BLaER1 treated with 17β-estradiol and CSF1 and Interleukin-3, amounts not matched to agents 10 nM and 100 nM (cell line): ENCODE measurements at regions not wholly inside any gene's neighbourhood (a gene's known extent, or its start where the extent isn't known, plus 50 kb on each side); places are given as distances from the start of the nearest gene placed in this dataset.
"Not testable (repeated sequence)": the region's sequence is repeated elsewhere in the genome, so short reads cannot be mapped to it uniquely, and the experiment has no call there.

Experiments
- H3K27ac ChIP-seq, 11 experiments: shearing (Covaris generic); formaldehyde crosslinking; 2 replicates each; pipeline ENCODE4 v1.8.1; 2022
- H3K27me3 ChIP-seq, 11 experiments: shearing (Covaris generic); formaldehyde crosslinking; 2 replicates each; pipeline ENCODE4 v1.8.1; 2022
- H3K36me3 ChIP-seq, 11 experiments: shearing (Covaris generic); formaldehyde crosslinking; 2 replicates each; pipeline ENCODE4 v1.8.1; 2022
- H3K4me1 ChIP-seq, 10 experiments: shearing (Covaris generic); formaldehyde crosslinking; 2 replicates each; pipeline ENCODE4 v1.8.1; 2022
- H3K4me2 ChIP-seq, 11 experiments: shearing (Covaris generic); formaldehyde crosslinking; 2 replicates each; pipeline ENCODE4 v1.8.1; 2022
- H3K4me3 ChIP-seq, 10 experiments: shearing (Covaris generic); formaldehyde crosslinking; 2 replicates each; pipeline ENCODE4 v1.8.1; 2022
- H3K9ac ChIP-seq, 11 experiments: shearing (Covaris generic); formaldehyde crosslinking; 2 replicates each; pipeline ENCODE4 v1.8.1; 2022
- H3K9me3 ChIP-seq, 11 experiments: shearing (Covaris generic); formaldehyde crosslinking; replicated peaks in 1 of 11; 2 replicates each; pipeline ENCODE4 v1.8.1; 2022
- H4K20me1 ChIP-seq, 11 experiments: shearing (Covaris generic); formaldehyde crosslinking; 2 replicates each; pipeline ENCODE4 v1.8.1; 2022
- Cebpa-rat ChIP-seq, 11 experiments: shearing (Covaris generic); IDR thresholded peaks; 2 replicates each; pipeline ENCODE4 v1.8.1; 2022

DNA sequence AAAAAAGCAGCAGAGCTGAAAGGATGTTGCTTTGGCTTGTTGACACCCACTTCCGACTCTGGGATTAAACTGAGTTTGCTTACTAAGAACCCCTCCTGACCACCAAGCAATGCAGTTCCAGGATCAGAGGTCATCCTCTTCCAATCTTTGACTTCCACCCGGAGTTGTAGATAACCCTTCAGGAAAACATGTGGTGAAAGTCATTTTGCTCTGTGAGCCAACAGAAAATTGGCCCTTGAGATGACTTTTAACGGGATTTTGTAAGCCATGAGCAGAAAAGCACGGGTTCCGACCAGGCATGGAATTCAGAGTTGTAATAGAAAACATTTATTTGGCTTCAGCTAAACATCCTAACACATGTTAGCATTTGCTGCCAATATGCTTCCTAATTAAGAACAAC lies 171.6 kb upstream of the NR2F2 start:
- Histone ChIP-seq H3K36me3 (no peaks in the 10 kb centered on the region), H3K27ac (no peak overlapping the region), H3K9me3 (no peaks in the 10 kb centered on the region), H3K4me3 (no peak overlapping the region), H3K4me1 (no peaks in the 10 kb centered on the region), H3K9ac (no peak overlapping the region), H4K20me1 (no peaks in the 10 kb centered on the region), H3K27me3 (no peaks in the 10 kb centered on the region), H3K4me2 (no peak overlapping the region)
- TF ChIP-seq Cebpa-rat (IDR thresholded peaks at IDR 0.05), result no peak

GRCh38 chr15:96160269-96160668 lies 170.2 kb upstream of the NR2F2 start:
- TF ChIP-seq Cebpa-rat (IDR thresholded peaks at IDR 0.05), result no peak
- no peak overlapping the region for H3K4me3 ChIP-seq
- no peaks in the 10 kb centered on the region for H3K9me3 ChIP-seq
- H3K4me1 ChIP-seq, result no peaks in the 10 kb centered on the region
- H3K9ac ChIP-seq, result no peak overlapping the region
- H3K27me3 ChIP-seq, result no peaks in the 10 kb centered on the region
- no peaks in the 10 kb centered on the region for H3K36me3 ChIP-seq
- no peak overlapping the region for H3K4me2 ChIP-seq
- no peak overlapping the region for H3K27ac ChIP-seq
- H4K20me1 ChIP-seq, result no peaks in the 10 kb centered on the region

DNA sequence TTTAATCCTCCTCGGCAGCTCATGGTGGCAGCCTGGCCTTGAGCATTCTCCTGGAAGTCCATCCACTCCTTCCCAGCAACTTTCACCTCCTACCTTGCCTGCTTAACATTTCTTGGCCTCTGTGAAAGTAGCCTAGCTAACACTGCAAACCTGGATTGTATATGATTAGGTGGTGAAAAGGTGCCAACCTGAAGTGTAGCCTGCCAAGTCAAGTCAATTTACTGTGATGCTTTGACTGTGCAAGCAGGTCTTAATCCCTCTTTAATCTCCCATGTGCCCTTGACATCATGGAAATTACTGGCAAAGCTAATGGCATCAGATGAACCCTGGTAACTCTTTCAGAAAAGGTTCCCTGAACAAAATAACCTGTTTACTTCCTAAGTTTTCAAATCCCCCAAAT lies 169.7 kb upstream of the NR2F2 start:
- Histone ChIP-seq H3K4me2 (no peak overlapping the region), H3K9me3 (no peaks in the 10 kb centered on the region), H3K4me1 (no peaks in the 10 kb centered on the region), H4K20me1 (no peaks in the 10 kb centered on the region), H3K9ac (no peak overlapping the region), H3K27ac (no peak overlapping the region), H3K4me3 (no peak overlapping the region), H3K36me3 (no peaks in the 10 kb centered on the region), H3K27me3 (no peaks in the 10 kb centered on the region)
- no peak for TF ChIP-seq Cebpa-rat (IDR thresholded peaks at IDR 0.05)

- no peak overlapping the region for H3K27ac ChIP-seq
- H3K4me3 ChIP-seq, result no peak overlapping the region
- no peak for TF ChIP-seq Cebpa-rat (IDR thresholded peaks at IDR 0.05)
- H3K36me3 ChIP-seq, result no peaks in the 10 kb centered on the region
- H3K4me2 ChIP-seq, result no peak overlapping the region
- no peaks in the 10 kb centered on the region for H3K9me3 ChIP-seq
- no peaks in the 10 kb centered on the region for H3K27me3 ChIP-seq
- no peaks in the 10 kb centered on the region for H4K20me1 ChIP-seq
- no peak overlapping the region for H3K9ac ChIP-seq
- H3K4me1 ChIP-seq, result no peaks in the 10 kb centered on the region
These were observed 168.2 kb upstream of the NR2F2 start for GRCh38 chr15:96162322-96162721.

DNA sequence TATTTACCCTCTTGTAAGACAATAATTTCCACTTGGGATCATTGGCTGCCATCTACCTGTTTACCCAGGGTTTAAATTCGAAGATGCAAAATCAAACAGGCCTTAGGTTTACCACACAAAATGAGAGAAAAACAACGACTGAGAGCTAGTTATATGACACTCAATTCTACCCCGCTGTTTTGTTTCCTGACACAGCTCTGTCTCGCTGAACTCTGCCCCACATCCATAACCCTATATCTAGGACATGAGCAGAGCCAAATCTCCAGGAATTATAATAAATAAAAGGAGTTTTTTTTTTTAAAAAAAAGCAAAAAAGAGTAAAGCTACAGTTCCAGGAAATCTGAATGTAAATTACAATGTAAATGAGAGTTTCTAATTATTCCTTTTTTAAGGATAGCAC lies 165.4 kb upstream of the NR2F2 start:
- Histone ChIP-seq H3K4me2 (no peak overlapping the region), H4K20me1 (no peaks in the 10 kb centered on the region), H3K4me3 (no peak overlapping the region)

GRCh38 chr15:96165775-96166174 lies 164.7 kb upstream of the NR2F2 start:
- Histone ChIP-seq H3K4me2 (no peak overlapping the region), H3K4me1 (no peaks in the 10 kb centered on the region), H3K4me3 (no peak overlapping the region), H3K27me3 (no peaks in the 10 kb centered on the region), H4K20me1 (no peaks in the 10 kb centered on the region), H3K27ac (no peak overlapping the region), H3K36me3 (no peaks in the 10 kb centered on the region), H3K9ac (no peak overlapping the region), H3K9me3 (peaks cover 0 to 7% (median 0%) of the 10 kb centered on the region in 11 experiments; a peak in 1 of 22 replicates)
- TF ChIP-seq Cebpa-rat (IDR thresholded peaks at IDR 0.05), result no peak

More for the DNA sequence above, 165.4 kb upstream of the NR2F2 start:
- Histone ChIP-seq H3K36me3 (no peaks in the 10 kb centered on the region), H3K9ac (no peak overlapping the region), H3K27ac (no peak overlapping the region), H3K9me3 (peaks cover 0 to 7% (median 0%) of the 10 kb centered on the region in 11 experiments; a peak in 1 of 22 replicates), H3K27me3 (no peaks in the 10 kb centered on the region), H3K4me1 (no peaks in the 10 kb centered on the region)
- TF ChIP-seq Cebpa-rat (IDR thresholded peaks at IDR 0.05), result no peak

GRCh38 chr15:96166223-96167200 lies 164.0 kb upstream of the NR2F2 start:
- H4K20me1 ChIP-seq, result no peaks in the 10 kb centered on the region
- TF ChIP-seq Cebpa-rat (IDR thresholded peaks at IDR 0.05), result no peak
- H3K4me2 ChIP-seq, result no peak overlapping the region
- H3K9me3 ChIP-seq, result peaks cover 0 to 7% (median 0%) of the 10 kb centered on the region in 11 experiments; a peak in 1 of 22 replicates
- H3K27me3 ChIP-seq, result no peaks in the 10 kb centered on the region
- no peaks in the 10 kb centered on the region for H3K4me1 ChIP-seq
- no peak overlapping the region for H3K27ac ChIP-seq
- H3K36me3 ChIP-seq, result no peaks in the 10 kb centered on the region
- no peak overlapping the region for H3K4me3 ChIP-seq
- H3K9ac ChIP-seq, result no peak overlapping the region

DNA sequence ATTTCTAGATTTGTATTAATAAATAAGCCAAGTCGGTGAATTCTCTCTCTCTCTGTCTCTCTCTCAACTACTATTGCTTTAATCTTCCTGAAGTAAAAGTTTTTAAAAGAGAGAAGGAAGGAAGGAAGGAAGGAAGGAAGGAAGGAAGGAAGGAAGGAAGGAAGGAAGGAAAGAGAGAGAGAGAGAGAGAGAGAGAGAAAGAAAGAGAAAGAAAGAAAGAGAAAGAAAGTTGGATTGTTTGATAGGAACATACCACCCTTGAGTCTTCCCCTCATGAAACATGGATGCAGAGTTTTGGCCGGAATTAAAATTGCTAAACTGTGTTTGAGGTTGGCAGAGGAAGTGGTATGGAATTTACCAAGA lies 159.9 kb upstream of the NR2F2 start:
- not testable (repeated sequence) for H3K4me2 ChIP-seq, H3K4me3 ChIP-seq, H3K9me3 ChIP-seq, H3K27ac ChIP-seq, H4K20me1 ChIP-seq, H3K36me3 ChIP-seq, H3K9ac ChIP-seq, H3K27me3 ChIP-seq, H3K4me1 ChIP-seq

- Histone ChIP-seq H3K4me1 (no peaks in the 10 kb centered on the region), H3K9me3 (peaks cover 0 to 7% (median 0%) of the 10 kb centered on the region in 11 experiments; a peak in 1 of 22 replicates), H3K36me3 (no peaks in the 10 kb centered on the region), H3K4me2 (no peak overlapping the region), H3K27me3 (no peaks in the 10 kb centered on the region), H3K9ac (no peak overlapping the region), H4K20me1 (no peaks in the 10 kb centered on the region), H3K4me3 (no peak overlapping the region), H3K27ac (no peak overlapping the region)
- no peak for TF ChIP-seq Cebpa-rat (IDR thresholded peaks at IDR 0.05)
These were observed 159.3 kb upstream of the NR2F2 start for GRCh38 chr15:96170979-96171739.
